Endothelial cell of umbilical vein (primary cell): ENCODE measurements at regions not wholly inside any gene's neighbourhood (a gene's known extent, or its start where the extent isn't known, plus 50 kb on each side); places are given as distances from the start of the nearest gene placed in this dataset.

ENCODE experiments used
- BruUV-seq: library from RNA; stranded (reverse); fragments of 400-500 nt; replicated peaks from 2 replicates; lab custom pipeline; 2021; lab: Mats Ljungman, UMichigan
- CTCF ChIA-PET: fragments of 300-600, 350-600 bp; sonication (Branson Sonifier 250); formaldehyde crosslinking; loops from one replicate; lab custom pipeline; 2021; ENCODE audit warnings: antibody characterized with exemption, inconsistent platforms; lab: Charles Lee
- POLR2A ChIA-PET: fragments of 300-600, 350-600 bp; sonication (Branson Sonifier 250); formaldehyde crosslinking; loops from one replicate; lab custom pipeline; 2021; ENCODE audit warnings: antibody characterized with exemption, inconsistent platforms; lab: Charles Lee
- DNase-seq: peaks from one replicate; pipeline ENCODE4 v3.0.0-alpha.2; 2011; ENCODE audit warnings: low read depth, low spot score
- FAIRE-seq: peaks from 2 replicates; lab custom pipeline; 2011; peaks lifted over from hg19 to GRCh38; lab: Jason Lieb, UNC
- H2AFZ ChIP-seq: 2 replicates; pipeline ENCODE4 v1.6.0; 2012; ENCODE audit warnings: low read depth, low read length, control low read depth, inconsistent platforms
- H3K27ac ChIP-seq: 2 replicates; pipeline ENCODE4 v1.5.1; 2011; ENCODE audit warnings: low read depth, mild to moderate bottlenecking, control low read depth, low read length, moderate library complexity; ENCODE audit not compliant: insufficient read depth
- H3K27me3 ChIP-seq, 2 experiments: 2 replicates each; pipeline versions ENCODE4 v1.6.0 to v1.6.1; 2011; ENCODE audit warnings: low read length in 2 of 2, mixed read lengths in 1 of 2; ENCODE audit not compliant: control insufficient read depth in 2 of 2, insufficient read depth in 2 of 2
- H3K36me3 ChIP-seq, 2 experiments: 2 replicates in 1 of 2; 3 replicates in 1 of 2; pipeline ENCODE4 v1.5.1; 2011; ENCODE audit warnings: low read length in 2 of 2, mild to moderate bottlenecking in 1 of 2, moderate library complexity in 1 of 2; ENCODE audit not compliant: control insufficient read depth in 2 of 2, insufficient read depth in 2 of 2; ENCODE audit errors: extremely low read depth in 1 of 2
- H3K4me1 ChIP-seq: 3 replicates; pipeline ENCODE4 v1.5.1; 2011; ENCODE audit warnings: mild to moderate bottlenecking, low read length; ENCODE audit not compliant: control insufficient read depth, insufficient read depth; ENCODE audit errors: extremely low read depth
- H3K4me2 ChIP-seq: 2 replicates; pipeline ENCODE4 v1.6.1; 2011; ENCODE audit warnings: low read length, control low read depth, mixed read lengths; ENCODE audit not compliant: insufficient read depth
- H3K4me3 ChIP-seq, 3 experiments: fragments of 200-600 bp in 1 of 3; sonication (generic), shearing (Covaris generic) in 1 of 3; replicated peaks in 1 of 3; 2 replicates each; pipeline ENCODE4 v1.5.1; 2011 to 2016; ENCODE audit warnings: control low read depth in 3 of 3, low read length in 3 of 3, mild to moderate bottlenecking in 2 of 3, inconsistent platforms in 1 of 3, low read depth in 1 of 3, moderate library complexity in 1 of 3; ENCODE audit not compliant: insufficient read depth in 1 of 3
- H3K79me2 ChIP-seq: 2 replicates; pipeline ENCODE4 v1.6.0; 2012; ENCODE audit warnings: low read length, inconsistent platforms; ENCODE audit not compliant: control insufficient read depth, insufficient read depth
- H3K9ac ChIP-seq: replicated peaks from 2 replicates; pipeline ENCODE3; 2011; ENCODE audit warnings: low read length, control low read depth; ENCODE audit not compliant: insufficient read depth; ENCODE audit errors: extremely low read depth
- H3K9me1 ChIP-seq: replicated peaks from 3 replicates; pipeline ENCODE4 v1.6.0; 2011; ENCODE audit warnings: mild to moderate bottlenecking, low read length; ENCODE audit not compliant: control insufficient read depth, insufficient read depth; ENCODE audit errors: extremely low read depth
- H3K9me3 ChIP-seq: replicated peaks from 2 replicates; pipeline ENCODE4 v1.5.1; 2012; ENCODE audit warnings: low read length, inconsistent platforms; ENCODE audit not compliant: control insufficient read depth, insufficient read depth
- H4K20me1 ChIP-seq: replicated peaks from 2 replicates; pipeline ENCODE3; 2011; ENCODE audit warnings: mild to moderate bottlenecking, low read length; ENCODE audit not compliant: control insufficient read depth, insufficient read depth; ENCODE audit errors: extremely low read depth
- CTCF ChIP-seq, 2 donors: IDR thresholded peaks; 1 replicate in 1 of 2; 2 replicates in 1 of 2; pipeline ENCODE4 v1.5.1; 2011; ENCODE audit warnings: low read length in 2 of 2, mild to moderate bottlenecking in 2 of 2, moderate library complexity in 2 of 2, control low read depth in 1 of 2, inconsistent platforms in 1 of 2, low read depth in 1 of 2; ENCODE audit not compliant: insufficient read depth in 1 of 2; ENCODE audit errors: extremely low read depth in 1 of 2
- EZH2 ChIP-seq: IDR thresholded peaks from 2 replicates; pipeline ENCODE4 v1.6.1; 2012; ENCODE audit warnings: borderline replicate concordance, low read depth, mild to moderate bottlenecking, moderate library complexity, low read length, inconsistent platforms; ENCODE audit not compliant: severe bottlenecking
- FOS ChIP-seq: IDR thresholded peaks from 2 replicates; pipeline ENCODE4 v1.6.1; 2011; ENCODE audit warnings: mild to moderate bottlenecking, low read length, moderate library complexity, borderline replicate concordance; ENCODE audit not compliant: insufficient read depth
- GATA2 ChIP-seq: IDR thresholded peaks from 2 replicates; pipeline ENCODE4 v1.7.0; 2011; ENCODE audit warnings: low read depth, mild to moderate bottlenecking, moderate library complexity, mixed read lengths, low read length; ENCODE audit not compliant: insufficient read length, insufficient read depth
- JUN ChIP-seq: IDR thresholded peaks from 2 replicates; pipeline ENCODE4 v1.6.1; 2011; ENCODE audit warnings: borderline replicate concordance, low read depth; ENCODE audit not compliant: insufficient read length, insufficient read depth
- MAX ChIP-seq: IDR thresholded peaks from 2 replicates; pipeline ENCODE4 v1.6.1; 2011; ENCODE audit not compliant: insufficient read depth, insufficient read length
- MYC ChIP-seq: IDR thresholded peaks from one replicate; pipeline ENCODE4 v1.6.1; 2011; ENCODE audit warnings: mild to moderate bottlenecking, low read depth, low read length
- POLR2A ChIP-seq: IDR thresholded peaks from 2 replicates; pipeline ENCODE4 v1.6.1; 2012; ENCODE audit warnings: low read depth, mild to moderate bottlenecking, control low read depth, low read length
- POLR2AphosphoS5 ChIP-seq: IDR thresholded peaks from 2 replicates; pipeline ENCODE4 v1.6.1; 2012; ENCODE audit warnings: low read depth, mild to moderate bottlenecking, control low read depth, low read length, moderate library complexity; ENCODE audit not compliant: insufficient read depth
- dilution Hi-C: fragments of 300-500 bp; cut with MboI; formaldehyde crosslinking; loops from one replicate; pipeline ENCODE4 v1.15.0; 2019; ENCODE audit warnings: low sequenced_read_pairs; ENCODE audit not compliant: extremely low pct_ligation_motif_present
- intact Hi-C: fragments of 100-400 bp; cut with micrococcal nuclease; formaldehyde crosslinking; loops from one replicate; pipeline ENCODE4 v1.10.0; 2022

- no peaks in the 10 kb centered on the region for H3K9me3 ChIP-seq
- DNase-seq: no peak
- TF ChIP-seq MAX: no peak
- no peak for TF ChIP-seq POLR2A
- TF ChIP-seq POLR2AphosphoS5: no peak
- TF ChIP-seq EZH2: no peak
- no peak for TF ChIP-seq CTCF (IDR thresholded peaks at IDR 0.05; ENCODE audit: extremely low read depth in 1 of 2, insufficient read depth in 1 of 2, low read depth in 1 of 2, low read length in 2 of 2)
- no peak for TF ChIP-seq MYC
- no peak for TF ChIP-seq JUN
- TF ChIP-seq GATA2: no peak
- no peak for TF ChIP-seq FOS
- H3K9ac ChIP-seq: no peak overlapping the region
- dilution Hi-C loops: no loop called here
- no TSS peak for BruUV-seq
- ChIA-PET POLR2A (no interaction called here), CTCF (interaction anchor here (1.2 to 5.5 kb wide), 3 partner anchors 14 to 222 kb away, joined by 4 to 49 read pairs (median 6); no protein-coding TSS in a partner anchor)
- intact Hi-C loops: loop anchor here (2.0 to 10.0 kb wide), 2 partner anchors 64 to 418 kb away; no protein-coding TSS in a partner anchor
- no peaks in the 10 kb centered on the region for H3K9me1 ChIP-seq
- H3K4me3 ChIP-seq: no peak overlapping the region
- H2AFZ ChIP-seq: no peak overlapping the region
- H3K36me3 ChIP-seq: no peaks in the 10 kb centered on the region
- H3K27ac ChIP-seq: no peak overlapping the region
- peaks cover 0 to 2% of the 10 kb centered on the region in 2 experiments for H3K27me3 ChIP-seq
- no peaks in the 10 kb centered on the region for H3K79me2 ChIP-seq
- no peaks in the 10 kb centered on the region for H4K20me1 ChIP-seq
- no peak for FAIRE-seq
- H3K4me1 ChIP-seq: no peaks in the 10 kb centered on the region
- no peak overlapping the region for H3K4me2 ChIP-seq
Measured at GRCh38 chr3:81911221-81911620, 149.8 kb upstream of the GBE1 start.
